Occipital lobe (tissue), 1 donor: ENCODE measurements at regions not wholly inside any gene's neighbourhood (a gene's known extent, or its start where the extent isn't known, plus 50 kb on each side); places are given as distances from the start of the nearest gene placed in this dataset.

Experiments
- DNase-seq: peaks from one replicate; lab custom pipeline; 2025; lab: John Stamatoyannopoulos, UW

- DNase-seq: no peak
Measured at GRCh38 chr2:196248467-196249094, 77.2 kb upstream of the STK17B start.

- no peak for DNase-seq
Measured at GRCh38 chr2:196249171-196249570, 77.8 kb upstream of the STK17B start.

GRCh38 chr2:196249860-196250259, 78.5 kb upstream of the STK17B start:
- no peak for DNase-seq

- no peak for DNase-seq
Measured at GRCh38 chr2:196251132-196251531, 79.8 kb upstream of the STK17B start.

GRCh38 chr2:196252408-196253115, 81.2 kb upstream of the STK17B start:
- DNase-seq: no peak

- DNase-seq: no peak
Measured at GRCh38 chr2:196253116-196253480, 81.7 kb upstream of the STK17B start.

GRCh38 chr2:196256585-196256984, 85.2 kb upstream of the STK17B start:
- DNase-seq: no peak

GRCh38 chr2:196257086-196257485, 85.7 kb upstream of the STK17B start:
- DNase-seq: no peak

GRCh38 chr2:196258407-196258806, 87.0 kb upstream of the STK17B start:
- DNase-seq: no peak

GRCh38 chr2:196259507-196260481, 88.4 kb upstream of the STK17B start:
- no peak for DNase-seq

- DNase-seq: no peak
Measured at GRCh38 chr2:196260546-196260945, 89.2 kb upstream of the STK17B start.

GRCh38 chr2:196262606-196263005, 91.2 kb upstream of the STK17B start:
- no peak for DNase-seq

- DNase-seq: no peak
Measured at GRCh38 chr2:196263181-196263747, 91.9 kb upstream of the STK17B start.

GRCh38 chr2:196266351-196266750, 95.0 kb upstream of the STK17B start:
- no peak for DNase-seq

GRCh38 chr2:196266855-196267254, 95.5 kb upstream of the STK17B start:
- no peak for DNase-seq

GRCh38 chr2:196268025-196268424, 96.6 kb upstream of the STK17B start:
- DNase-seq: no peak

GRCh38 chr2:196268538-196269338, 97.4 kb upstream of the STK17B start:
- no peak for DNase-seq

- DNase-seq: no peak
Measured at GRCh38 chr2:196271795-196272194, 100.4 kb upstream of the STK17B start.

- no peak for DNase-seq
Measured at GRCh38 chr2:196274387-196274809, 103.0 kb upstream of the STK17B start.

- DNase-seq: no peak
Measured at GRCh38 chr2:196275646-196276352, 104.4 kb upstream of the STK17B start.
